ENCODE measurements at regions not wholly inside any gene's neighbourhood (a gene's known extent, or its start where the extent isn't known, plus 50 kb on each side); places are given as distances from the start of the nearest gene placed in this dataset. TPM values are rescaled to one million over a fixed set of nuclear protein-coding genes. Genes with fewer than 3 reads are reported as not detected.

Small RNA genes lying in the stretch of these regions (microRNA-seq; reads per million reads assigned to microRNA genes)
- not detected for gene MIR6089

Small RNA genes lying in the stretch of these regions (small RNA-seq; reads per million reads assigned to genes)
- gene MIR6089 (ENCODE audit: low replicate concordance), result not detected
